B cell (primary cell): ENCODE measurements at regions not wholly inside any gene's neighbourhood (a gene's known extent, or its start where the extent isn't known, plus 50 kb on each side); places are given as distances from the start of the nearest gene placed in this dataset.
A peak's percentile ranks its signal among the peaks of the same experiment; 100 is the strongest.
"Not testable (repeated sequence)": the region's sequence is repeated elsewhere in the genome, so short reads cannot be mapped to it uniquely, and the experiment has no call there.

Experiments used
- ATAC-seq: fragments of 200-7000 bp; cut with Tn5 transposase; one replicate; pipeline ENCODE4 v1.10.0; 2021; ENCODE audit warnings: low read depth, mild to moderate bottlenecking, moderate number of reproducible peaks, moderate library complexity
- CTCF ChIA-PET: fragments of 350-600 bp; sonication (Branson Sonifier 250); formaldehyde crosslinking; loops from one replicate; lab custom pipeline; 2021; ENCODE audit warnings: antibody characterized with exemption, inconsistent platforms; lab: Charles Lee
- POLR2A ChIA-PET: fragments of 350-600 bp; sonication (Branson Sonifier 250); formaldehyde crosslinking; loops from one replicate; lab custom pipeline; 2021; ENCODE audit warnings: antibody characterized with exemption; lab: Charles Lee
- DNase-seq: peaks from one replicate; pipeline ENCODE4 v3.0.0; 2013
- H2AFZ ChIP-seq: 2 replicates; pipeline ENCODE4 v1.6.1; 2012; ENCODE audit warnings: mild to moderate bottlenecking, low read depth, low read length; ENCODE audit not compliant: insufficient read depth, poor library complexity, severe bottlenecking
- H3K27ac ChIP-seq, 2 donors: 1 replicate in 1 of 2; 2 replicates in 1 of 2; pipeline ENCODE4 v1.5.1; 2012 to 2013; ENCODE audit warnings: low read length in 2 of 2, mild to moderate bottlenecking in 2 of 2, moderate library complexity in 1 of 2
- H3K27me3 ChIP-seq, 4 experiments: fragments of 200-600 bp in 1 of 4; sonication (generic) in 1 of 4; replicated peaks in 1 of 4; 1 replicate in 2 of 4; 2 replicates in 2 of 4; pipeline versions ENCODE4 v1.6.1 to v1.7.0; 2013 to 2016; ENCODE audit warnings: low read length in 3 of 4, mild to moderate bottlenecking in 2 of 4, mixed read lengths in 1 of 4, moderate library complexity in 1 of 4; ENCODE audit not compliant: insufficient read depth in 4 of 4, control insufficient read depth in 3 of 4; ENCODE audit errors: control extremely low read depth in 1 of 4
- H3K36me3 ChIP-seq, 2 experiments: replicated peaks in 1 of 2; 1 replicate in 1 of 2; 2 replicates in 1 of 2; pipeline versions ENCODE4 v1.6.1 to v1.7.1; 2013; ENCODE audit warnings: low read length in 1 of 2; ENCODE audit not compliant: insufficient read depth in 2 of 2, control insufficient read depth in 1 of 2; ENCODE audit errors: control extremely low read depth in 1 of 2, extremely low read depth in 1 of 2
- H3K4me1 ChIP-seq, 2 donors: fragments of 200-600 bp in 1 of 2; sonication (generic) in 1 of 2; 1 replicate in 1 of 2; 2 replicates in 1 of 2; pipeline versions ENCODE4 v1.5.1 to v1.6.1; 2013 to 2017; ENCODE audit warnings: low read length in 2 of 2; ENCODE audit not compliant: control insufficient read depth in 2 of 2, insufficient read depth in 2 of 2
- H3K4me2 ChIP-seq: replicated peaks from 2 replicates; pipeline ENCODE3; 2012; ENCODE audit warnings: mild to moderate bottlenecking, low read depth, low read length; ENCODE audit not compliant: poor library complexity, severe bottlenecking
- H3K4me3 ChIP-seq, 5 experiments: fragments of 200-600 bp in 1 of 5; sonication (generic) in 1 of 5; 1 replicate in 3 of 5; 2 replicates in 2 of 5; pipeline versions ENCODE4 v1.5.1 to v1.7.0; 2011 to 2016; ENCODE audit warnings: low read length in 4 of 5, mild to moderate bottlenecking in 4 of 5, low read depth in 2 of 5, control low read depth in 1 of 5, moderate library complexity in 1 of 5; ENCODE audit not compliant: insufficient read depth in 1 of 5; ENCODE audit errors: control extremely low read depth in 1 of 5, extremely low read depth in 1 of 5
- H3K79me2 ChIP-seq: fragments of 200-600 bp; sonication (generic); one replicate; pipeline ENCODE4 v1.6.0; 2016; ENCODE audit warnings: low read length; ENCODE audit not compliant: control insufficient read depth, insufficient read depth
- H3K9ac ChIP-seq: fragments of 200-600 bp; sonication (generic); 2 replicates; pipeline ENCODE4 v1.6.1; 2017; ENCODE audit warnings: mild to moderate bottlenecking, low read length, moderate library complexity
- H3K9me3 ChIP-seq, 3 donors: one replicate each; pipeline versions ENCODE4 v1.6.1 to v1.7.1; 2013; ENCODE audit warnings: low read length in 2 of 3; ENCODE audit not compliant: control insufficient read depth in 2 of 3, insufficient read depth in 1 of 3; ENCODE audit errors: control extremely low read depth in 1 of 3
- H4K20me1 ChIP-seq: 2 replicates; pipeline ENCODE4 v1.6.0; 2012; ENCODE audit warnings: mild to moderate bottlenecking, low read length; ENCODE audit not compliant: insufficient read depth, control insufficient read depth, poor library complexity, severe bottlenecking
- H3K27ac Mint-ChIP-seq: one replicate; pipeline ENCODE4 v1.8.0; 2021; ENCODE audit warnings: mixed read lengths
- H3K27me3 Mint-ChIP-seq: one replicate; pipeline ENCODE4 v1.8.0; 2021; ENCODE audit warnings: mixed read lengths
- H3K4me1 Mint-ChIP-seq: one replicate; pipeline ENCODE4 v1.8.0; 2021; ENCODE audit warnings: mixed read lengths
- H3K4me3 Mint-ChIP-seq: one replicate; pipeline ENCODE4 v1.8.0; 2021; ENCODE audit warnings: mixed read lengths
- H3K9me3 Mint-ChIP-seq: one replicate; pipeline ENCODE4 v1.8.0; 2022; ENCODE audit warnings: mixed read lengths; ENCODE audit not compliant: insufficient read depth
- WGBS: methylation state at CpG from one replicate; pipeline ENCODE4 v1.1.5; 2013; ENCODE audit warnings: missing lambda C conversion rate; ENCODE audit not compliant: insufficient coverage; 5-methylcytosine and 5-hydroxymethylcytosine counted together
- intact Hi-C: fragments of 100-400 bp; cut with micrococcal nuclease; formaldehyde crosslinking; loops from one replicate; pipeline ENCODE4 v1.10.0; 2022

GRCh38 chr15:99799854-99800250 lies 66.6 kb upstream of the LYSMD4 start:
- H3K79me2 ChIP-seq, H3K36me3 ChIP-seq, H3K9me3 ChIP-seq, H3K4me3 Mint-ChIP-seq, H3K4me1 Mint-ChIP-seq, POLR2A ChIA-PET, H3K4me3 ChIP-seq, intact Hi-C loops, H3K9me3 Mint-ChIP-seq, H3K9ac ChIP-seq, H2AFZ ChIP-seq, H3K27ac Mint-ChIP-seq, ATAC-seq, H3K4me2 ChIP-seq, H3K27me3 ChIP-seq, H3K27me3 Mint-ChIP-seq, DNase-seq, H3K4me1 ChIP-seq, H3K27ac ChIP-seq, H4K20me1 ChIP-seq: not testable (repeated sequence)
- WGBS = 92% methylated on average over 21 of the region's 33 CpGs
- CTCF ChIA-PET = interaction anchor here (2.8 kb wide), 1 partner anchor 528 kb away, joined by 10 read pairs; no protein-coding TSS in a partner anchor

- 92% methylated on average over 19 of the region's 26 CpGs for WGBS
- H3K9me3 ChIP-seq, H3K4me2 ChIP-seq, H3K27me3 Mint-ChIP-seq, ATAC-seq, H3K79me2 ChIP-seq, H3K4me1 Mint-ChIP-seq, intact Hi-C loops, H3K9ac ChIP-seq, H3K4me3 Mint-ChIP-seq, POLR2A ChIA-PET, H3K4me3 ChIP-seq, H4K20me1 ChIP-seq, H3K27me3 ChIP-seq, H3K4me1 ChIP-seq, H3K27ac ChIP-seq, DNase-seq, H3K9me3 Mint-ChIP-seq, H3K36me3 ChIP-seq, H3K27ac Mint-ChIP-seq, H2AFZ ChIP-seq: not testable (repeated sequence)
- CTCF ChIA-PET = interaction anchor here (2.8 kb wide), 1 partner anchor 527 kb away, joined by 10 read pairs; no protein-coding TSS in a partner anchor
These were observed 66.1 kb upstream of the LYSMD4 start for GRCh38 chr15:99799182-99799853.

- DNase-seq = peak; percentile 32
- H3K27me3 ChIP-seq, H3K4me3 Mint-ChIP-seq, H3K36me3 ChIP-seq, ATAC-seq, H3K79me2 ChIP-seq, H4K20me1 ChIP-seq, H3K4me1 Mint-ChIP-seq, H3K9me3 Mint-ChIP-seq, intact Hi-C loops, H3K27ac Mint-ChIP-seq, H3K9me3 ChIP-seq, H3K27ac ChIP-seq, H3K9ac ChIP-seq, H3K27me3 Mint-ChIP-seq, POLR2A ChIA-PET, H2AFZ ChIP-seq, H3K4me1 ChIP-seq, H3K4me3 ChIP-seq, H3K4me2 ChIP-seq: not testable (repeated sequence)
- CTCF ChIA-PET = interaction anchor here (2.8 kb wide), 1 partner anchor 525 kb away, joined by 10 read pairs; no protein-coding TSS in a partner anchor
- WGBS = no CpG with 5 or more reads among the region's 21 CpGs
These were observed 64.0 kb upstream of the LYSMD4 start for GRCh38 chr15:99796940-99797870.
